Left renal cortex interstitium (tissue), 4 donors: ENCODE measurements at regions not wholly inside any gene's neighbourhood (a gene's known extent, or its start where the extent isn't known, plus 50 kb on each side); places are given as distances from the start of the nearest gene placed in this dataset.
A peak's percentile ranks its signal among the peaks of the same experiment; 100 is the strongest.
"Not testable (repeated sequence)": the region's sequence is repeated elsewhere in the genome, so short reads cannot be mapped to it uniquely, and the experiment has no call there.

Source experiments
- DNase-seq, 4 donors: peaks; one replicate each; pipeline ENCODE4 v3.0.0-alpha.2; 2013; ENCODE audit warnings: low read depth in 4 of 4, low spot score in 2 of 4, missing footprints in 1 of 4

- no peak for DNase-seq
These were observed 685.1 kb downstream of the SI start for GRCh38 chr3:164393171-164393570.

DNA sequence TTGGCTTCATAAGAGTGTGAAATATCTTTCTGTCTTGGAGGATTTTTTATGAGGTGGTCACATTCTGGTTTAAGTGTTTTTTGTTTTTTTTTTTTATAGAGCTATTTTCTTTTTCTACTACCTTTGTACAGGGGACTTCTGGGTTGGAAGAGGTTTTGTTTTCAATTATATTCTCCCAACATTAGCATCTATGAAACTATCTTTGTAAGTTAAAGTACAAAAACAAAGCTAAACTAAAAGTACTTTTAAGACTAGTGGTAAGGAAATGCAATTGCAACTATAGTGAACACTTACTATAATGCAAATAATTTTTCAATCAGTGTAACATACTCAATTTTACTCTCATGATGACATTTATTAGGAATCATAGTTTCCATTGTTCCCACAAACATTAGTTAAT, 688.2 kb downstream of the SI start:
- DNase-seq, result no peak

GRCh38 chr3:164387236-164387635, 691.1 kb downstream of the SI start:
- no peak for DNase-seq

GRCh38 chr3:164380156-164380555, 698.1 kb downstream of the SI start:
- no peak for DNase-seq

DNA sequence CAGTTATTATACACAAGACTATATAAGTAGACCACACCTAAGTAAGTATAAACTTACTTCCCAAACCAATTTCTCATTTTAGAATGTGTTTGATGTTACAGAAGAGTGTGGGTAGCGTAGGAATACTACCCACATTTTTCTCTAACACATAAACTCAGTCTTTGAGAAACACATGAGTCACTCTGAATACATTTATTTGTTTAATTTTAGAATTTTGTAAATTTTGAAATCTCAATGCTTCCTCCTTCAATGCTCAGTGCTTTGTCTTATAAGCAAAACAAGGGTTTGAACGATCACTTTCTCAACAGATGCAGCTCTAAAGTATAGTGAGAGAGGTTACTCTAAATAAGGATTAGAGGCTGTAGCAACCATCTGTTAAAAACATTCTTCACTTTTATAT, 700.8 kb downstream of the SI start:
- DNase-seq, result no peak

- DNase-seq, result no peak
These were observed 702.3 kb downstream of the SI start for GRCh38 chr3:164375995-164376394.

DNA sequence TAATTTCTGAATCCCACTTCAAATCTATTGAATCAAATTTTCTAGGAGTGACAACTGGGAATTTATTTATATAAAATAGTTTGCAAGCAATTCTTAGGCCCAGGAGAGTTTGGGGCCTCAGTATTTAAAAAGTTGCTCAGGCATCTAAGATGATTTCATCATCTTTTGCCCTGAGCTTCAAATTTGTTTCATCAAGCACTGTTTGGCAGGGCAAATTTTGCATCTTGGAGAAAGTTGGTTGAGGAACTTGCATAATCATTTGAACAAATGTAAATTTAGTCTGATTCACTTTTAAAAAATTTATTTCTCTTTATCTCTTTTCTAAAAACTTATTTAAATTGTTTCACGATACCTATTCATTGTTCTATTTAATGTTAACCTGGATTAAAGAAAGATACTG, 702.8 kb downstream of the SI start:
- no peak for DNase-seq

DNA sequence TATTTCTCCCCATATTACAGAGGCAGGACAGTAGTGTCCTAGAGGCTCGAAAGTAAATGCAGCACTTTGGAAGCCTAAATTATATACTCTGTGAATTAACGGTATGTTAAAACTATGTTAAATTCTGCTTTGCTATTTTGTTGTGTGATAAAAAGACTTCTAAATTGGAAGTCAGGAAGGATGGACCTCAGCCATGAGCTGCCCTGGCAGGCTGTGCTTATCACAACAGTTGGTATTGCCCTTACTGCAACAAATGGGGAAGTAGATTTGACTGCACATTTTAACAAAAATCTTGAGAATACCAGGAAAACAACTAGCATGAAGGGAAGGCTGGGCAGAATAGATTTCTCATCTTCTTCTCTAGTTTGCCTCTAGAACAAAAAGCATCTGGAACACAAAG, 706.6 kb downstream of the SI start:
- no peak for DNase-seq

DNA sequence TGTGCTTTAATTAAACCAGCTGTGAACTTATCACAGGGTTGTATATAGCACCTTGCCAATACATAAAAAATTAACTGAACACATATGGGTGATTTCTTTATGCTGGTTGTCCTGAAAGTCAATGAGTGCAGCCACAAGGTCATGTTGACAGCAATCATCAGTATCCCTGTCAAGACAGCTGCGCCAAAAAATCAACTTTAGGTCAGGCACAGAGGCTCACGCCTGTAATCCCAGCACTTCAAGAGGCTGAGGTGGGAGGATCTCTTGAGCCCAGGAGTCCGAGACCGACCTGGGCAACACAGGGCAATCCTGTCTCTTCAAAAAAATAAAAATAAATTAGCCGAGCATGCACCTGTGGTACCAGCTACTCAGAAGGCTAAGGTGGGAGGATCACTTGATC, 707.3 kb downstream of the SI start:
- DNase-seq, result no peak

GRCh38 chr3:164365242-164365641, 713.1 kb downstream of the SI start:
- DNase-seq, result no peak

DNA sequence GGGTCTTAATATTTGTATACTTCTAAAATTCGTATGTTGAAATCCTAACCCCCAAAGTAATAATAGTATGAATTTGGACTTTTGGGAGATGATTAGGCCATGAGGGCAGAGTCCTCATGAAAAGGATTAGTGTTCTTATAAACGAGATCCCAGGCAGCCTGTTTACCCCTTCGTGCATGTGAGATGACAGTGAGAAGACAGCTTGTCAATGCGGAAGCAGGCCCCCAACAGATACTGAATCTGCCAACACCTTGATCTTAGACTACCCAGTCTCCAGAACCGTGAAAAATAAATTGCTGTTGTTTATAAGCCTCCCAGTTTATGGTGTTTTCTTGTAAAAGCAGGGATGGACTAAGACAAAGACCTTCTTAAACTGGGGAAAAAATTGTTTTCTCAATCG, 714.2 kb downstream of the SI start:
- no peak for DNase-seq

DNA sequence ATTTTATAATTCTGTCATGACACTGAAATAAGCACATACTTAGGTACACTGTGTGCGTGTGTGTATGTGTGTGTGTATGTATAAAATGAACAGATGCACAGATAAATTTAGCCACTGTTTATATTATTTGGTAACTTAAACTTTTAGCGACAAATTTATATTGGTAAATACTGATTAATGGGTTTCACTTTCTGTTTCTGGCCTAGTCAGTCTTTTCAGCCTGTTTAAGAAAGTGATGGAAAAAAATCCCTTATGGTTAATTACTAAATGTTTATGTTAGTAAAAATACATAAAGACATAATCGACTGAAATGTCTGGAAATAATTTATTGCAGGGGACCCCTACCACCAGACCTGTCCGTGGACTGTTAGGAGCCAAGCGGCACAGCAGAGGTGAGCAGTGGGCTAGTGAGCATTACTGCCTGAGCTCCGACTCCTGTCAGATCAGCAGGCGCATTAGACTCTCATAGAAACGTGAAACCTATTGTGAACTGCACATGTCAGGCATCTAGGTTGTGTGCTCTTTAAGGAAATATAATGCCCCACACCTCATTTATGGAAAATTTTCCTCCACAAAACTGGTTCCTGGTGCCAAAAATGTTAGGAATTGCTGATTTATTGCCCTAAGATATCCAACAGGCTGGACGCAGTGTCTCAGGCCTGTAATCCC, 717.4 kb downstream of the SI start:
- DNase-seq, result no peak

- no peak for DNase-seq
These were observed 718.2 kb downstream of the SI start for GRCh38 chr3:164360078-164360578.

- no peak for DNase-seq
These were observed 725.3 kb downstream of the SI start for GRCh38 chr3:164352991-164353390.

- no peak for DNase-seq
These were observed 727.2 kb downstream of the SI start for GRCh38 chr3:164351131-164351530.

- DNase-seq, result not testable (repeated sequence)
These were observed 736.1 kb downstream of the SI start for GRCh38 chr3:164342206-164342605.

- no peak for DNase-seq
These were observed 737.2 kb downstream of the SI start for GRCh38 chr3:164341086-164341485.

GRCh38 chr3:164340273-164340672, 738.0 kb downstream of the SI start:
- no peak for DNase-seq

DNA sequence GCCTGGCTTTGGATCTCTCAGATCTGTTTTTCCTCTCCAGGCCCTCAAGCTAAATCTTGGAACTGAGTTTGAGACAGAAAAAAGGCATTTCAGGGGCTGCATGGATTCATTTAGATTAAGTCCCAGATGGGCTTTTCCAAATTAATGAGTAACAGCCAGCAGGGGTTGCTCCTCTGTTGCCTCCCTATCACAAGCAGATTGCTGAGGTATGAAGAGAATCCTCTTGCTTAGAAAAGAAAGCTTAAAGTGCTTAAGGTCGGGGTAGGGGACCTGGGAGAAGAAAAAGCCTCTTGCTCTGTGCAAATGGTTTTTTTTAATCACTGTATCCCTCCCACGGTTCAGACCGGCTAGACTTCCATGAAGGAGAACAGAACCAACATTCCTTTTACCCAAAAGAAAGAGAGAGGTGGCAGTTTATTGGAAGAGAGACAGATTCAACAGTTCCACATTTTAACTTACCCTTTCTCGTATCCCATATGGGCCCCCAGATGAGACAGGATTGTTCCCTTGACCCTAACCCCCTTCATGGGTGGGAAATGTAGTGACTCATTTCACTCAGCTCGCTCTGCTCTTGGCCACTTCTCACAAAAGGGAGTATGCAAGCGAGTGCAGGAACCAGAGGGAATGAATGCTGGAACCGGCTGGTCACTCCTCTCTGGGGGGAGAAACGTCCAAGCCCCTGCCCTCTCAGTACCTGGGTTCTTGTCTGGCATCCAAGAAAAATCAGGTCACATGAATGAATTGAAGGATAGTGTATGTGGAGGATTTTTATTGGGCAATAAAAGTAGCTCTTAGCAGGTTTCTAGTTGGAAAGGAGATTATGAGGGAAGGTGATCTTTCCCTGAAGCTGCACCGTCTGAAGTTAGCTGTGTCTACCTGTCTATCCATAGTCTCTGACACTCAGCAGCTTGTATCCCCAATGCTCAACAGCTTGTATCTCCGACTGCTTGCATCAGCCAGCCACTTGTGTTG, 745.2 kb downstream of the SI start:
- DNase-seq, result peak in 1 of 4 donors; percentile 6

GRCh38 chr3:164326714-164327113, 751.6 kb downstream of the SI start:
- DNase-seq, result no peak

DNA sequence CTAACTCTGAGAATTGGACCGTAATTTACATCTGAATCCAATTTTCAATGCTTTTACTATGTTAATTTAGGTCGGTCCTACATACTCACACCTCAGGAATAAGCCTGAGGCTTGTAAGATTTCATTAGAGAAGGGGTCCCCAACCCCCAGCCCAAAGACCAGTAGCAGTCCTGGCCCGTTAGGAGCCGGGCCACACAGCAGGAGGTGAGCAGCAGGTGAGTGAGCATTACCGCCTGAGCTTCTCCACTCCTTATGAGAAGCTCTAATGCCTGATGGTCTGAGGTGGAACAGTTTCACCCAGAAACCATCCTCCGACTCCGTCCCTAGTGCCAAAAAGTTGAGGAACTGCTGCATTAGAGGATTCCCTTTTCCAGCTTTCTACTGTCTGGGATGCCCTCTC, 757.3 kb downstream of the SI start:
- no peak for DNase-seq

- DNase-seq, result no peak
These were observed 772.3 kb downstream of the SI start for GRCh38 chr3:164306042-164306441.
